ENCODE measurements at regions not wholly inside any gene's neighbourhood (a gene's known extent, or its start where the extent isn't known, plus 50 kb on each side); places are given as distances from the start of the nearest gene placed in this dataset.

DNA sequence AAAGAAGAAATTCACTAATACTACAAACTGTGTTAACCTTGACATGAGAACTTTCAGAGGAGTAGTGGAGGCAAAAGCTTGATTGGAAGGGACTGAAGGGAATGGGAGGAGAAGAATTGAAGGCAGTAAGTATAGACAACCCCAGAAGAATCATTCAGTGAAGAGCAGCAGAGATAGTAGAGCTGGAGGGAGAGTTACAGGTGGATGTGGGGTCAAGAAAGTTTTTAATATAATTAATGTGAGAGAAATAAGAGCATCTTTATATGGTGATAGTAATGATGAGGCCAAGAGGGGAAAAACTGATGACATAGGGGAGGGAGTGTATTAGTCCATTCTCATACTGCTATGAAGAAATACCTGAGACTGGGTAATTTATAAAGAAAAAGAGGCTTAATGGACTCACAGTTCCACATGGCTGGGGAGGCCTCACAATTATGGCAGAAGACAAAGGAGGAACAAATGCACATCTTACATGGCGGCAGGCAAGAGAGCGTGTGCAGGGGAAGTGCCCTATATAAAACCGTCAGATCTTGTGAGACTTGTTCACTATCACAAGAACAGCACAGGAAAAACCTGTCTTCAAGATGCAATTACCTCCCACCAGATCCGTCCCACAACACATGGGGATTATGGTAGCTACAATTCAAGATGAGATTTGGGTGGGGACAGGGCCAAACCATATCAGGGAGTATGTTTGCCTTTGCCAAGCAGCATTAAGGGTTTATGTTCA is 88.3 kb upstream of the PIK3CG start:
- no peak for DNase-seq

DNA sequence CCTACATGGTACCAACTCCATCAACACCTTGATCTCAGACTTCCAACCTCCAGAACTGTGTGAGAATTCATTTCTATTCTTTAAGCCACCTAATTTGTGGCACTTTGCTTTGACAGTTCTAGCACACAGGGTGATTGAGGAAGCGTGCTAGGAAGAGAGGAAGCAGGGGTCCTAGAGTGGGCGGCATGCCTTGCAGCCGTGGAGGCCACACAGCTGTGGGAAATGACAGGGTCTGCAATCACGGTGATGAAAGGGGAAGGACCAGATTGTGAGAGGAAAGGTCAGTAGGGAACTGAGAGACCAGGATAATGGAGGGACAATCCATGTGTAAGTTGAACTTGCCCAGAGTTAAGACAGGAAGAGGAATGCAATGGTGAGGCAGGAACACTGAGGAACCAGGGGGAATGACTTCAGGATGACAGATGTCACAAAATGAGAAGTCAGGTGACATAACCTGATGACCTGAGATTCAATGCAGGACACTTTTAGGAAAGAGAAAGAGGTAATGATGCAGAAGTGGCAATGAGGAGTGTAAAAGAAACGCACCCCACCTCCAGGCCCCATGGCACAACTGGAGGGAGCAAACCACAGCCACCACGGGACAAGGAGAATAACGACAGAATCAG is 87.3 kb upstream of the PIK3CG start:
- no peak for DNase-seq

DNA sequence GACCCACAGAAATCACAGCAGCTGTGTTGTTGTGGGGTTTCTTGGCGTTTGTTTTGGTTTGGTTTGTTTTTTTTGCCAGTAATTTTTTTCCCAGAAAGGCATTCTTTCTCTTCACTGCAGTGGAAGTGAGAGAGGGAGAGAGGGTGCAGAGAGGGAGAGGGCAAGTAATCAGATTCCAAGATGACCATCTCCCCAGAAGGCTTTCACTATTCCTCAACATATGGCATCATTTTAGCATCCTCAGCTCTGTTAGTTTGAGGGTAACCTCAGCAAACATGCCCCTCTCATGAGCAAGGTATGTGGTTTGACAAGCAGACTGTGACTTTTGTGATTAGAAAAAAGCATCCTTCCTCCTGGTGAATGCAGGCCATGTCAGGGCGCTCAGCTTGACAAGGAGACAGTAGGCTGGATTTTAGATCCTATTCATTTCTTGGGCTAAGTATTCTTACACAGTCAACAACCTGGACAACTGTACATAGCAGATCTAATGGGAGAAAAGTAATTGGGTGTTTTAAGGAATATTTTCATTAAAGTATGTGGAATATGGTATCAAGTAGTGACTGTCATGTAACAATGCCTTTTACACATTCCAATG is 86.3 kb upstream of the PIK3CG start:
- DNase-seq: no peak

DNA sequence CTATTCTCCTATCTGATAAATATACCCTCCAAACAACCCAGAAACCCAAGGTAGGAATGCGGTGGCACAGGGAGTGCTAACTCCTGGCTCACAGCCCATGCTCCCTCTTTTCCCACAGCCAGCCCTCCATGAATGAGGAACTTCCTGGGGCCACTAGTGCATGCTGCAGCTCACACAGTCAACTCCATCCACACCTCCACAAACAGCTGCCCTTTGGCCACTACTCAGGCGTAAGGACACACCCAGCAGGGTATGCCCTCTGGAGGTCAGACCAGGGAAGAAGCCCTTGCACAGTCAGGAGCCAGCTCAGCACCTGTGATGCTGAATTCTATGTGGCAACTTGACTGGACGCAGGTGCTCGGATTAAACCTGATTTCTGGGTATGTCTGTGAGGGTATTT is 85.2 kb upstream of the PIK3CG start:
- no peak for DNase-seq

DNA sequence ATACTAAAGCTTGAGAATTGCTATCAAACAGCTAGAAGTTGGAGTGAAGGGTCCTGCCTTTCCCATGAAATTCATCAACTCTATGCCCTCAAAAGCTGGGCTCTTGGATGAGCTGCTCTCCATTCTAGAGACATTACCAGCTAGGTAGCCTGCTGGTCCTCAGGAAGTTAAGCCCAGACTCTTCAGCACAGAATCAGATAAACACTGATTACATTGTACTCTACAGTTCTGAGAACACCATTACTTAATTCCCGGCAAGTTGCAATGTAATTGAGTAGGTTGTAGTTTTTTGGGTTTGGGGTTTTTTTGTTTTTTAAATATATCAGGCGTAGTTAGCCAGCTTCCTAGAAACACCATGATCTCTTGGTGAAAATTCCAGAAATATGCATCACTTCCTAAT is 84.1 kb upstream of the PIK3CG start:
- no peak for DNase-seq

DNA sequence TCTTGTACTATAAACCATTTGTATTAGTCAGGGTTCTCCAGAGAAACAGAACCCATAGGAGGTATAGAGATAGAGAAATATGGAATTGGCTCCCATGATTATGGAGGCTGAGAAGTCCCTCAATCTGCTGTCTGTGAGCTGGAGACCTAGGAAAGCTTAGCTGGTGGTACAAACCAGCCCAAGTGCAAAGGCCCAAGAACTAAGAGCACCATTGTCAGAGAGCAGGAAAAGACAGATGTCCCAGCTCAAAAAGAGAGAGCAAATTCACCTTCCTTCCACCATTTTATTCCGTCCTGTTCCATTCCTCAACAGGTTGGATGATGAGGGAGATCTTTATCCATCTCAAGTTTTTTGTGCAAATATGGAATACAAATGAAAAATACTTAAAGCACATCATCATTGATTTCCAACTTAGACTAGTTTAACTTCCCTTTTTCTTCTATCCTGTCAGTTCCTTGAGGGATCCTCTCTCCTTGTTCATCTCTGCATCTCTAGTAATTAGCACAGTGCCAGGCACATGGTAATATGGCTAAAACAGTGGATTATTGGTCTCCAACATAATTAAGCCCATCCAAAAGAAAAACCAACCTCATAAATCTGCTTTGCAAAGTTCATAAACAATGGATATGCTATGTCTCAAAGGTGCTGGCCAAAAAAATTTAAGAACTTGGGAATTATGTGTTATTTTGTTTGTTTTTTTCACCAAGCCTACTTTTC is 83.1 kb upstream of the PIK3CG start:
- DNase-seq: no peak

DNA sequence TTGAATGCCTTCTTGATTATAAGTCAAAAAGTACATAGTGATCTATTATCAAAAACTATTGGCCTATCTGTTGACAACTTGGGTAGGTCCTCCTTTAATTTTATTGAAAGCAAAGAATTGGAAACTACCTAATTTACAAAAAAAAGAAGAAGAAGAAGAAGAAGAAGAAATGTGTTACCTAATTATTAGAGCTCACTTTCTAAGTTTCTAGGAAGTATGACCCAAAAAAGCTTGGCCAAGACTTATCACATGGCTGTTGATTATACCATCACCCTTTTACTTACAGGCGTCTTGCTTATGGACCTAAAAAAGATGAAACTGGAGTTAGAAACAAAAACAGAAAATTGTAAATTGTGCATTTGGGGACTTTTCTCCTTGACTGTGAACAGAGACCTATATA is 81.8 kb upstream of the PIK3CG start:
- no peak for DNase-seq

DNA sequence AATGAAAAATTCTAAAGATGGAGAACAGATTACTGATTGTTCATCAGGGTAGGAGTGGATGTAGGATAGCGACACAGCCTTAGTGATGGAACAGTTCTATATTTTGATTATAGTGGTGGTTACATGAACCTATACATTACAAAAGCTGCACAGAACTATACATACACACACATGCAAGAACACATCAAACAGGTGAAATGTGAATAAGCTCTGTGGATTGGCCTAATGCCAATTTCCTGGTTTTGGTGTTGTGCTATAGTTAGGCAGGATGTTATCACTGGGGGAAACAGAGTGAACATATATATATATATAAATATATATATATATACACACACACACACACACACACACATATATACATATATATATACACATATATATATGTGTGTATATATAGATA is 76.4 kb upstream of the PIK3CG start:
- DNase-seq: no peak

DNA sequence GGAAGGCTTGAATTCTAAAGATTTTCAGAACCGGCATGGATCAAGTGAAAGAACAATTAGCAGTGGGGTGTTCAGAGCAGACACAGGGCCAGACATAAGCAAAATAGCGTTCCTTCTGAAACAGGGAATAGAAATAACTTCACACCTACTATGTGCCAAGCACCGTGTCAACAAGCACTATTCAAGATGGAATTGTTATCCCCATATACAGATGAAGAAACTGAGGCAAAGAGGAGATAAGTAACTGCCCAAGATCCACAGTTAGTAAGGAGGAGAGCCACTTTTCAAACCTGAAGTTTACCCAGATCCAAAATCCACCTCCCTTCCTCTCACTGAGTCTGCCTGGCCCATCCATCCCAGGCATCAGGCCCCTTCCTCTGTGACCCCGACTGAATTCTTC is 73.6 kb upstream of the PIK3CG start:
- no peak for DNase-seq

DNA sequence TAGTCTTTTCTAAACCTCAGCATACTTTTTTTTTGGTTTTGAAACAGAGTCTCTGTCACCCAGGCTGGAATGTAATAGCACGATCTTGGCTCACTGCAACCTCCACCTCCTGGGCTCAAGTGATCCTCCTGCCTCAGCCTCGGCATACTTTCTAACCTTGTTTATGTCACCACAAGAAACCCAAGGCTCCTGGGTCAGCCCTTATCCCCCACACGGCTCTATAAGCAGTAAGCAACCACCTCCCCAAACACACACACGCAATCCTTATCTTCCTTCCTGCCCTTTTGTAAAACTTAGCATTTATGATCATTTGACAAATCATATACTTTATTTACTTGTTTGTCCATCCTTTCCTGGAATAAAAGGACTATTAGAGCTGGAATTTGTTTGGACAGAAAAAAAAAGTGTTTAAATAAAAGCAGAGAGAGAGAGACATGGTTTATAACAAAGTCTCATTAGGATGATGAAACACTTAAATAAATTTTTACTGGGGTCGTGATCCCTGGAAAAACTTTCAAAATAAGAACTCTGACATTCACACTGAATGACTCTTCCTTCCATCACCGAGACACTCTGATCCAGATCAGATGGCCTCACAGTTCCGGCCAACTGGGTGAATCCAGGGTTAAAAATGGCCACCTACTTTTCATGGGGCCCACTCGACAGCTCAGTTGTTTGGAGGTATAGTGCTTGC is 72.7 kb upstream of the PIK3CG start:
- DNase-seq: no peak

DNA sequence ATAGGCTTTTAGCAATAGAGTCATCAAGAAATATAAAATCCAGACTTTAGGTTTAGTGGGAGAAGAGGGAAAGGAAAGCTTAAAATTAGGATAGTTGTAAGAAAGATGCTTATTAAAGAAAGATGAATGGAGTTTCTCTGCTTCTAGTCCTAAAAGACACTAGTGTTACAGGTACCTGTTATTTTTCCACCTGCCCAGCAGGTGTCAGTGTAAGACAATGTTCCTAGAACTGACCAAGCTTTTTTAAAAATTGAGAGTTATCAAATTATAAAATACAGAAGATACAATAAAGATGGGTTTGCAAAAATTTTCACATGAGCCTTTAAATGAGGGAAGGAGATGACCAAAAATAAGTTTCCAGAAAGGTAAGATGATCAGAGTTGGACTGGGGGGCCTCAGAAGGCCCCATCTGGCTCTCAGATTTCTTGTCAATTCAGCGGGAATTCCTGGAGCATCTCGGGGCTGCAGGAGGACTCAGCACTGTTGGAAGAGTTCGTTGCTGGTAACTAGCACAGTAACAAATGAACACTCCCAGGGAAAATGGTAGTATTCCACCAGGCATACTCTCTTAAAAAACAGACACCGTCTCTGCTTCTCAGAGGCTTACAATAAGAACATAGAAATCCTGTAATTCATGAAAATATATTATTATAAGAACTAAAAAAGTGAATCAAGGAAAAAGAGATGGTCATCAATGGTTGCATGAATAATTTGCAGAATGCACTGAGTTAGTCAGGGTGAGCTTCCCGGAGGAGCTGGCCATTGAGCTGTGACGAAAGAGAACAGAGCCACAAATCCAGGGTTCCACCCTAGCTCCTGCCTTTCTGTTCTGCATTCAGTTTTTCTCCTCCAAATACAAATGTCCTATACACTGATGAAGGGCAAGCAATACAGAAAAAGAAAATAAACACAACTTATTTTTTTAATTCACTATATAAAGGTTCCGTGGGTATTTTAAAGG is 71.8 kb upstream of the PIK3CG start:
- DNase-seq: no peak

DNA sequence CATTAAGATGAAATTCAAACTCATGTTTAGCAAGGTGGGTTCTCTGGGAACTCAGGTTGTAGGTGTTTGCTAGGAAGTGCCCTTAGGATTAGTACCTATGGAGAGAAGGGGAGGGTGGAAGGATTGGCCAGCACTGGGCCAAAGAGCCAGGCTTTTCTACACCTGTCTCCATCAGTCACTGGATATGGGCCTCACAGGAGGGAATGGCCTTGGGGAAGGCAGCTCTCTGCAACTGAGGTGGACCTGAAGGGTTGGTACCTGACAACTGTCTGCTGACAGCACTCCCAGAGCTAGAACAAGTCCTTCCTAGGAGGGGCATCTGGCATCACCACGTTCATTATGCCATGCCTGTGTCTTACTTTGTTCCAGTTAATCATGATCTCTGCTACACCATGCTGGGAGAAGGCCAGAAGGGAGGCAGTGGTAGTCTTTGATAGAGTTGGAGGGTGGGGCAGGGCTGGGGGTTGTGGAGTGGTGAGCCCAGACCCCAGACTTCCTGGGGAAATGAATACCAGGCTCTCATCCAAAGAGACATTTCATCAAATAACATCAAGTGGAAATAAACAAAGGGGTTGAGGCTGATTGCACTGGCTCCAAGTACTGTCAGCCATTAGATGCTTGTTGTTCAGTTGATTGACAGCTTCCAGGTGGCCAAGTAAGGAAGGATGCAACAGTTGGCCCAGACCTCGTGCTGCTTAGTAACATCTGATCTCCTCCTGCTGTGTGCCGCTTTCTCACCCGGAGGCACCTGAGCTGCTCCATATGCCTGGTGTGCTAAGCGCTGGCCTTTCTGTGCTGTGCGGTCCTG is 70.6 kb upstream of the PIK3CG start:
- DNase-seq: no peak

DNA sequence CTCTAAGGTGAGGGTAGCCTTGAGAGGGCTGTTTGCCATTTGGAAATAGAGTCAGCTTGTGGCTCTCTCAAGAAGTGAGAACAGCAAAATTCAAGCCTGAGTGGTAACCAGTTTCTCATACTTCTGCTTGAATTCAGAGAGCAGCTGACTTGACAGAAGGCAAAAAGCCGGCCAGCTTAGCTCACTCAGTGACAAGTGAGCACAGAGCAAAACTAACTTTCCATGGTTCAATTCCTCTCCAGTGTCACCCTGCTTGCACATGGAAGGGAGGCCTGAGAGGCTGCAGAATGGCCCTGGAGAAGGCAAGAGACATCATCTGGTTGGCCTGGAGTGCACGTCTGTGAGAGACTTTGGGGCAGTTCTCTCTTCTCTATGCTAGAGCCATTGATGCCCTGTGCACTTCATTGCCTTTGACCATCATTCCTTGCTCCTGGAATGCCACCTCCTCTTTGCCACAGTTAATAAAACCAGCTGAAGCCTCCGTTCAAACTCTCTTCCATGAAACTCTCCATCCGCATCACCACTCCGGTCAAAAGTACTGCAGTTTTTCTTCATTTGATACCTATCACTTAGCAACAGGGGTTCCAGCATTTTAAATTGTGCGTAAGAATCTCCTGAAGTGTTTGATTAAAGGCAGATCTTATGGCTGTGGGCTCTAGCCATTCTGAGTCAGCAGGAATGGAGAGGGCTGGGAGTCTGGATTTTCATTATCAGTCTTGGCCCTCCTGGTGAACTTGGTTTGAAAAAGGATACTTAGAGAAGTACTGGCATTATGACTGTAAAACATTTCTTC is 69.8 kb upstream of the PIK3CG start:
- no peak for DNase-seq

DNA sequence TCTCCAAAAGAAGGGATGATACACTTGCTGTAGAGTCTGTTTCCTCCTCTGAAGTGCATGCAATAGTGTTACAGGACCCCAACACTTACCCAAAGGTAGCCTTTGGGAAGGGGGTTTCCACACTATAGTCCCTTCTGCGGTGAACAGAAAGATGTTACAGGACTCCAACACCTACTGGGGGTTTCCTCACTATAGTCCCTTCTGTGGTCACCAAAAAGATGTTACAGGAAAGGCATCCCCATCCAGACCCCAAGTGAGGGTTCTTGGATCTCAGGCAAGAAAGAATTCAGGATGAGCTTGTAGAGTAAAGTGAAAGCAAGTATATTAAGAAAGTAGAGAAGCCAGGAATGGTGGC is 69.2 kb upstream of the PIK3CG start:
- DNase-seq: no peak

DNA sequence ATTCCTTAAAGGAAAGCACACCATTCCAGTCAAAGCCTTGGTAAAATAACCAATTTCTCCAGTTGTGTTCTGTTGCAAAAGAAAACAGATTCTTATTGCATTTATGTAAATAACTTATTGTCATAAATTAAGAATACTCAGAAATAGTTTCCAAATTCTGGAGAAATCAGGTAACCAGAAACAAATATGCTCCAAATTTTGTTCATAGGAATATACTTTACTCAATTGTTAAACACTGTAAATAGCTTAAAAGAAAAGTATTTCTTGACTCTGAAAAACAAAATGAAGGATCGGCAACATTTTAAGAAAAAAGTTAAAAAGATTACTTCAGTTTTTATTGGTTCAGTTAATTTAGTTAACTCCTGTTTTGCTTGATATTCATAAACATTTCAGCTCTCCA is 67.1 kb upstream of the PIK3CG start:
- DNase-seq: no peak

DNA sequence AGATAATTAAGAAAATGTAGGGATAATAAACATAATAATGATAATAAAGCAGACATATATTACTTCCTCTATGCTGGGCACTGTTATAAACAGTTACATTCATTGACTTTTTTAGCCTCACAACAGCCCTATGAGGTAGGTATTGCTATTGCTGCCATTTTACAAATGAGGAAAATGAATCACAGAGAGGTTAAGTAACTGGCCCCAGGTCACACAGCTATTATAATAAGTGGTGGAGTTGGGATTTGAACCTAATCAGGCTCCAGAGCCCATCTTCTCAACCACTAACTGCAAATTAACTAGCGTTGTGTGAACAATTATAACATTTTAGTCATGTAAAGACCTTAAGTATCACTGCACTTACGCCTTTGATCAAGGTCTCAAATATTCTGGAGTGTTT is 62.5 kb upstream of the PIK3CG start:
- DNase-seq: no peak

DNA sequence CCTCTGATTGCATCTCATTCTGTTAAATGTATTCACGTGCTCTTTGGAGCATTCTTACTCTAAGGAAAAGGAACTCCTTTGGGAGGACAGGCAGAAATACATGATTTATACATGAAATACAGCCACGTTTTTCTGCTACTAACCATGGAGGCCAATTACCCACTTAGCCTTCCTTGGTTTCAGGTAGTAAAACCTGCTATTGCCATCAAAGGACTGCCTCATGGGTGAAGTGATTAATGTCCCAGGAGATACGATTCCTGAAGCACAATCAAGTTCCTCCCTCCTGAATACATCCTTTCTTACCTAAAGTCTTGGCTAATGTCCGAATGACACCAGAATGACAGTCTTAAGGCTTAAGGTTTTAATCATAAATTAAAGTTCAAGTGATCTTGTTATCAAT is 58.5 kb upstream of the PIK3CG start:
- DNase-seq: no peak

DNA sequence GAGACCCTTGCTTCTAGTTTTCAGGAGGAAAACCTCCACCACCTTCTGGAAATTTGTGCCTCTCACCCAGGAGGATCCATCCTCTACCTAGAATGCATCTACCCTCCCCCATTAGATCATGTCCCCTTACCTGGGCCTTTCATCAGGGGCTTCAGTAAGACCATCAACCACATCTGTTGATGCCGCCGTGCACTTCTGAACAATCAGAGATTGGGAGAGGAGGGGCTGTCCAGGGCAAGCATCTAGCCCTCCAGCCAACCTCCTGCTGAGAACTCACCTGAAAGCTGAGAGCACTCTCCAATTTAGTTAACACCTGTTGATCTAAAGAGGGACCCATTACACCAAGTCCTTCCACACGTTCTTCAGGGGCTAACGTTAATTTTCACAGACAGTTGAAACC is 57.6 kb upstream of the PIK3CG start:
- DNase-seq: no peak

DNA sequence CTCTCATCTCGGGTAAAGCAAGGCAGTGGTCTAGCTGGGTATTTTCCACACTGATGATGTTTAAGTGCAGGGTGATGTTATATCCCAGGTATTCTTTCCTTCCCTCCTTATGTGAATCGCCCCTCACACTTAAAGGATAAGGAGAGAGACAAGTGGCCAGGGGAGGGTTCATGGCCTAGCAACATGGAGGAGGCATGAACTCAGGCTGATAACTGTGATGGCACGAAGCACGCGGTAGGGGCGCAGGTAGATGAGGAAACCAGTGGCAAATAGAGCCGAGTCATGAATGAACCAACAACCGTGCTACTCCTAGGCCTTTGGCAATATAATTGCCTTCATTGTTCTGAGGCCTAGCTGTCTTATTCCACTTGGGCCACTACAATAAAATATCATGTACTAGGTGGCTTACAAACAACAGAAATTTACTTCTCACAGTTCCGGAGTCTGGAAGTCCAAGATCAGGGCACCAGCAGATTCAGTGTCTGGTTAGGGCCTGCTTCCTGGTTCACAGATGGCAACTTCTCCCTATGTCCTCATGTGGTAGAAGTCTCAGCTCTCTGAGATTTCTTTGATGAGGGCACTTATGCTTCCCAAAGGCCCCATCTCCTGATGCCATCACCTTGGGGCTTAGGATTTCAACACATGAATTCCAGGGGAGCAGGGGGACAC is 56.0 kb upstream of the PIK3CG start:
- no peak for DNase-seq

DNA sequence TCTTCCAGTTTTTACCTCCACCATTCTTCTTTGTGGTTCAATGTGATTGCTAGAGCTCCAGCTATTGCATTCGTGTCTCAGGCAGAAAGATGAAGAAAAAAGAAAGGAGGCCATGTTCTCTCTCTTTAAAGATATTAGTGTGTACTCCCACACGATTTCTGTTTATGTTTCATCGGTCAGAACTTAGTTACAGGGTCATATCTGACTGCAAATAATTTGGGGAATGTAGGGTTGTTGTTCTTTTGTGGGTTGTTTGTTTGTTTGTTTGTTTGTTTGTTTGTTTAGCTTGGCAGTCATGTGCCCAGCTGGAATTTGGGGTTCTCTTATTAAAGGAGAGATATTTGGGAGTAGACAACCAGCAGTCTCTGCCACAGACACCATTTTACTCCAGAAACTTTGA is 53.6 kb upstream of the PIK3CG start:
- DNase-seq: no peak

Measured in NCI-H2081 treated with DMSO at 0.1 percent for 48 hours (cell line).